Left kidney (tissue), 1 donor: ENCODE measurements at regions not wholly inside any gene's neighbourhood (a gene's known extent, or its start where the extent isn't known, plus 50 kb on each side); places are given as distances from the start of the nearest gene placed in this dataset.

Experiments used
- DNase-seq: peaks from one replicate; pipeline ENCODE4 v3.0.0-alpha.2; 2013

GRCh38 chr12:76259106-76259505 is 89.1 kb downstream of the BBS10 start:
- DNase-seq = no peak

- DNase-seq = no peak
Observed at GRCh38 chr12:76256904-76257303, 91.3 kb downstream of the BBS10 start.

- DNase-seq = no peak
Observed at GRCh38 chr12:76256321-76256720, 91.9 kb downstream of the BBS10 start.

GRCh38 chr12:76255692-76256091 is 92.5 kb downstream of the BBS10 start:
- no peak for DNase-seq

- no peak for DNase-seq
Observed at GRCh38 chr12:76255281-76255680, 92.9 kb downstream of the BBS10 start.

GRCh38 chr12:76252031-76252430 is 96.2 kb downstream of the BBS10 start:
- no peak for DNase-seq

- DNase-seq = no peak
Observed at GRCh38 chr12:76250256-76250655, 98.0 kb downstream of the BBS10 start.

- no peak for DNase-seq
Observed at GRCh38 chr12:76249501-76249900, 98.7 kb downstream of the BBS10 start.

- DNase-seq = no peak
Observed at GRCh38 chr12:76247992-76248391, 100.2 kb downstream of the BBS10 start.

GRCh38 chr12:76247026-76247646 is 101.1 kb downstream of the BBS10 start:
- no peak for DNase-seq

GRCh38 chr12:76246611-76247010 is 101.6 kb downstream of the BBS10 start:
- no peak for DNase-seq

- DNase-seq = no peak
Observed at GRCh38 chr12:76244300-76244699, 103.9 kb downstream of the BBS10 start.

GRCh38 chr12:76242813-76243550 is 105.2 kb downstream of the BBS10 start:
- no peak for DNase-seq

- DNase-seq = no peak
Observed at GRCh38 chr12:76241371-76241770, 106.8 kb downstream of the BBS10 start.

- DNase-seq = no peak
Observed at GRCh38 chr12:76240281-76240680, 107.9 kb downstream of the BBS10 start.

- DNase-seq = no peak
Observed at GRCh38 chr12:76238688-76239087, 109.5 kb downstream of the BBS10 start.

GRCh38 chr12:76237086-76237701 is 111.0 kb downstream of the BBS10 start:
- DNase-seq = no peak

GRCh38 chr12:76236640-76237039 is 111.6 kb downstream of the BBS10 start:
- no peak for DNase-seq

GRCh38 chr12:76234741-76235140 is 113.5 kb downstream of the BBS10 start:
- no peak for DNase-seq

GRCh38 chr12:76232013-76232412 is 116.2 kb downstream of the BBS10 start:
- DNase-seq = no peak

GRCh38 chr12:76226956-76227355 is 121.3 kb downstream of the BBS10 start:
- DNase-seq = no peak

- no peak for DNase-seq
Observed at GRCh38 chr12:76226397-76226796, 121.8 kb downstream of the BBS10 start.

- DNase-seq = no peak
Observed at GRCh38 chr12:76223869-76224268, 124.3 kb downstream of the BBS10 start.

- no peak for DNase-seq
Observed at GRCh38 chr12:76220980-76221379, 127.2 kb downstream of the BBS10 start.
